ENCODE measurements at regions not wholly inside any gene's neighbourhood (a gene's known extent, or its start where the extent isn't known, plus 50 kb on each side); places are given as distances from the start of the nearest gene placed in this dataset.

- TF ChIP-seq CTCF (IDR thresholded peaks at IDR 0.05 in 4 of 5, conservative IDR thresholded peaks at IDR 0.05 in 1 of 5), result no peak
- TF ChIP-seq POLR2A (IDR thresholded peaks at IDR 0.05), result no peak
Observed at GRCh38 chrX:9114245-9114644, 80.3 kb upstream of the FAM9B start.

Data from gastrocnemius medialis (tissue), 4 donors.